ENCODE measurements at regions not wholly inside any gene's neighbourhood (a gene's known extent, or its start where the extent isn't known, plus 50 kb on each side); places are given as distances from the start of the nearest gene placed in this dataset.

GRCh38 chr3:86594838-86595237 is 396.1 kb downstream of the VGLL3 start:
- no peak for TF ChIP-seq CTCF (IDR thresholded peaks at IDR 0.05; ENCODE audit: low read depth, low read length)
- TF ChIP-seq EZH2phosphoT487 (IDR thresholded peaks at IDR 0.05; ENCODE audit: low read depth), result no peak
